Thymus (tissue), 11 donors: ENCODE measurements at regions not wholly inside any gene's neighbourhood (a gene's known extent, or its start where the extent isn't known, plus 50 kb on each side); places are given as distances from the start of the nearest gene placed in this dataset.

Experiments used
- DNase-seq, 9 donors: peaks; one replicate each; pipeline ENCODE4 v3.0.0-alpha.2; 2013; ENCODE audit warnings: low spot score in 9 of 9, low read depth in 6 of 9, missing footprints in 1 of 9
- H3K27ac ChIP-seq, 2 donors: one replicate each; pipeline ENCODE4 v1.5.1; 2013; ENCODE audit warnings: control low read depth in 1 of 2, low read depth in 1 of 2, low read length in 1 of 2, mild to moderate bottlenecking in 1 of 2, moderate library complexity in 1 of 2
- H3K27me3 ChIP-seq, 2 donors: one replicate each; pipeline ENCODE4 v1.5.1; 2013; ENCODE audit warnings: low read length in 1 of 2; ENCODE audit not compliant: control insufficient read depth in 2 of 2, insufficient read depth in 1 of 2
- H3K36me3 ChIP-seq, 2 donors: one replicate each; pipeline ENCODE4 v1.5.1; 2013; ENCODE audit warnings: low read length in 1 of 2, mild to moderate bottlenecking in 1 of 2, moderate library complexity in 1 of 2; ENCODE audit not compliant: control insufficient read depth in 2 of 2, insufficient read depth in 2 of 2
- H3K4me1 ChIP-seq, 2 donors: one replicate each; pipeline ENCODE4 v1.5.1; 2013; ENCODE audit warnings: low read length in 2 of 2; ENCODE audit not compliant: control insufficient read depth in 2 of 2, insufficient read depth in 2 of 2
- H3K4me3 ChIP-seq, 2 donors: one replicate each; pipeline ENCODE4 v1.5.1; 2013; ENCODE audit warnings: low read length in 2 of 2, control low read depth in 1 of 2, mild to moderate bottlenecking in 1 of 2
- H3K9me3 ChIP-seq, 2 donors: one replicate each; pipeline ENCODE4 v1.5.1; 2013; ENCODE audit warnings: low read length in 1 of 2, mild to moderate bottlenecking in 1 of 2; ENCODE audit not compliant: control insufficient read depth in 2 of 2, insufficient read depth in 1 of 2
- WGBS: extraction: QIAGEN DNeasy Blood & Tissue Kit; methylation state at CpG from one replicate; pipeline ENCODE4 v1.1.7; 2013; 5-methylcytosine and 5-hydroxymethylcytosine counted together
- donor health status: healthy.

GRCh38 chr9:88696501-88696900 is 161.5 kb downstream of the NXNL2 start:
- Histone ChIP-seq H3K36me3 (no peaks in the 10 kb centered on the region), H3K4me1 (no peaks in the 10 kb centered on the region), H3K4me3 (no peak overlapping the region), H3K27me3 (peaks cover 0 to 2% of the 10 kb centered on the region in 2 donors), H3K27ac (no peak overlapping the region), H3K9me3 (no peaks in the 10 kb centered on the region)
- DNase-seq: no peak
- WGBS: 96% methylated on average over 9 of the region's 9 CpGs

GRCh38 chr9:88697764-88698432 is 162.9 kb downstream of the NXNL2 start:
- WGBS: 78% methylated on average over 8 of the region's 8 CpGs
- no peak overlapping the region for H3K27ac ChIP-seq
- DNase-seq: no peak
- no peaks in the 10 kb centered on the region for H3K36me3 ChIP-seq
- H3K4me1 ChIP-seq: no peaks in the 10 kb centered on the region
- peaks cover 0 to 2% of the 10 kb centered on the region in 2 donors for H3K27me3 ChIP-seq
- no peaks in the 10 kb centered on the region for H3K9me3 ChIP-seq
- H3K4me3 ChIP-seq: no peak overlapping the region

- H3K4me1 ChIP-seq: no peaks in the 10 kb centered on the region
- H3K27me3 ChIP-seq: no peaks in the 10 kb centered on the region
- 98% methylated on average over 2 of the region's 2 CpGs for WGBS
- H3K9me3 ChIP-seq: no peaks in the 10 kb centered on the region
- no peak overlapping the region for H3K4me3 ChIP-seq
- no peaks in the 10 kb centered on the region for H3K36me3 ChIP-seq
- no peak overlapping the region for H3K27ac ChIP-seq
- no peak for DNase-seq
Observed at GRCh38 chr9:88702985-88703384, 168.0 kb downstream of the NXNL2 start.

GRCh38 chr9:88706193-88707113 is 171.5 kb downstream of the NXNL2 start:
- Histone ChIP-seq H3K36me3 (no peaks in the 10 kb centered on the region), H3K4me3 (no peak overlapping the region), H3K4me1 (no peaks in the 10 kb centered on the region), H3K9me3 (no peaks in the 10 kb centered on the region), H3K27me3 (no peaks in the 10 kb centered on the region), H3K27ac (no peak overlapping the region)
- WGBS: 96% methylated on average over 38 of the region's 38 CpGs
- no peak for DNase-seq

- no peaks in the 10 kb centered on the region for H3K9me3 ChIP-seq
- no peaks in the 10 kb centered on the region for H3K27me3 ChIP-seq
- WGBS: 96% methylated on average over 2 of the region's 2 CpGs
- no peak overlapping the region for H3K27ac ChIP-seq
- no peak for DNase-seq
- H3K36me3 ChIP-seq: no peaks in the 10 kb centered on the region
- no peaks in the 10 kb centered on the region for H3K4me1 ChIP-seq
- no peak overlapping the region for H3K4me3 ChIP-seq
Observed at GRCh38 chr9:88710449-88710848, 175.5 kb downstream of the NXNL2 start.

GRCh38 chr9:88711719-88712118 is 176.7 kb downstream of the NXNL2 start:
- Histone ChIP-seq H3K36me3 (no peaks in the 10 kb centered on the region), H3K4me3 (no peak overlapping the region), H3K4me1 (no peaks in the 10 kb centered on the region), H3K27me3 (no peaks in the 10 kb centered on the region), H3K27ac (no peak overlapping the region), H3K9me3 (no peaks in the 10 kb centered on the region)
- no peak for DNase-seq

- Histone ChIP-seq H3K27me3 (no peaks in the 10 kb centered on the region), H3K9me3 (no peaks in the 10 kb centered on the region), H3K27ac (no peak overlapping the region), H3K4me3 (no peak overlapping the region), H3K4me1 (no peaks in the 10 kb centered on the region), H3K36me3 (no peaks in the 10 kb centered on the region)
- DNase-seq: no peak
- 85% methylated on average over 2 of the region's 2 CpGs for WGBS
Observed at GRCh38 chr9:88712484-88712883, 177.5 kb downstream of the NXNL2 start.

- no peaks in the 10 kb centered on the region for H3K27me3 ChIP-seq
- H3K36me3 ChIP-seq: no peaks in the 10 kb centered on the region
- no peaks in the 10 kb centered on the region for H3K9me3 ChIP-seq
- no peaks in the 10 kb centered on the region for H3K4me1 ChIP-seq
- DNase-seq: no peak
- H3K27ac ChIP-seq: no peak overlapping the region
- H3K4me3 ChIP-seq: no peak overlapping the region
Observed at GRCh38 chr9:88713010-88713409, 178.0 kb downstream of the NXNL2 start.

- 96% methylated on average over 2 of the region's 2 CpGs for WGBS
- Histone ChIP-seq H3K4me3 (no peak overlapping the region), H3K9me3 (no peaks in the 10 kb centered on the region), H3K27me3 (no peaks in the 10 kb centered on the region), H3K27ac (no peak overlapping the region), H3K36me3 (no peaks in the 10 kb centered on the region), H3K4me1 (no peaks in the 10 kb centered on the region)
- no peak for DNase-seq
Observed at GRCh38 chr9:88716596-88717290, 181.8 kb downstream of the NXNL2 start.
